ENCODE measurements at regions not wholly inside any gene's neighbourhood (a gene's known extent, or its start where the extent isn't known, plus 50 kb on each side); places are given as distances from the start of the nearest gene placed in this dataset.

DNA sequence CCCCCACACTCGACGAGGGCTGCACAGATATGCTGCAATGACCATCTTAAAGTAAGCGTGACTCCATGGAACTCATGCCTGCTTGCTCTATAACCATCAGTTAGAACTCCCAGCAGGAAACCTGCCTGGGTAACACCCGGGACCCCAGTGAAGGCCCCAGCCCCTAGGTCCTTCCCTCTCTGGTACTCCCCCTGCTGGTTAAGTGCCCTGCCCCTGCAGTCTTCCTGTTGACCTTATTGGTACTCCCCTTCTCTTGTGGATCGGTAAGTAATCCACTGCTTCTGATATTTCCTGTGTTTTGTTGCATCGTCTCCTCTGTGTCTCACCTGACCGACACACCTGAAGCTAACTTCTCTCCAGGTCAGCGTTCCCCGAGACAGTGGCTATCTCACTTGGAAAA, 104.8 kb upstream of the COG2 start:
- TF ChIP-seq, protein P1, sequence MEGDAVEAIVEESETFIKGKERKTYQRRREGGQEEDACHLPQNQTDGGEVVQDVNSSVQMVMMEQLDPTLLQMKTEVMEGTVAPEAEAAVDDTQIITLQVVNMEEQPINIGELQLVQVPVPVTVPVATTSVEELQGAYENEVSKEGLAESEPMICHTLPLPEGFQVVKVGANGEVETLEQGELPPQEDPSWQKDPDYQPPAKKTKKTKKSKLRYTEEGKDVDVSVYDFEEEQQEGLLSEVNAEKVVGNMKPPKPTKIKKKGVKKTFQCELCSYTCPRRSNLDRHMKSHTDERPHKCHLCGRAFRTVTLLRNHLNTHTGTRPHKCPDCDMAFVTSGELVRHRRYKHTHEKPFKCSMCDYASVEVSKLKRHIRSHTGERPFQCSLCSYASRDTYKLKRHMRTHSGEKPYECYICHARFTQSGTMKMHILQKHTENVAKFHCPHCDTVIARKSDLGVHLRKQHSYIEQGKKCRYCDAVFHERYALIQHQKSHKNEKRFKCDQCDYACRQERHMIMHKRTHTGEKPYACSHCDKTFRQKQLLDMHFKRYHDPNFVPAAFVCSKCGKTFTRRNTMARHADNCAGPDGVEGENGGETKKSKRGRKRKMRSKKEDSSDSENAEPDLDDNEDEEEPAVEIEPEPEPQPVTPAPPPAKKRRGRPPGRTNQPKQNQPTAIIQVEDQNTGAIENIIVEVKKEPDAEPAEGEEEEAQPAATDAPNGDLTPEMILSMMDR (IDR thresholded peaks at IDR 0.05; ENCODE audit: low read depth, low read length), result peak; percentile 37
- H3K36me3 ChIP-seq, result no peaks in the 10 kb centered on the region

DNA sequence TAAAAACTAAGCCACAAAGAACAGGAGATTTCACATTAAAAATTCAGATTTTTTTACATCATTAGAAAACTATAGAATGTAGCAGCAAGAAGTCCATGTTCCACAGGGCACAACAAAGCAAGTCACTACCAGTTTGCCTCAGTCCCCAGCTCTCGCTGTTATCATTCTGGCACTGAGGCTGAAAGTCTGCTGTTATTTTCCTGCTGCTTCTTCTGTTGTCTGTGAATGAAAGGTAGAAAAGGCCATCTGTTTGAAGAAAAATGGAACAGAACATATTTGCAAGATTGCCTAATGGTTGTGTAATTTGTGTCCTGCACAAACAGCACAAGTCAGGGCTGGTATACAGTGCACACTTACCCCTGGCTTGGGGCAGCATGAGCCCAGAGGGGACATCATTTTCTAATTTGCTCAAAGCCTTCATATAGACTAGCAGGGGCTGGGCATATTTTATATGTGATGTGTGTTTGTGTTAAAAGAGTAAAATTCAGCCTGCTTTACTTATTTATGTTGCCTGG, 105.6 kb upstream of the COG2 start:
- Histone ChIP-seq H3K4me1 (no peaks in the 10 kb centered on the region), H3K27me3 (no peaks in the 10 kb centered on the region), H3K9me3 (no peaks in the 10 kb centered on the region), H3K4me3 (ENCODE audit: low read depth, low read length) (no peak overlapping the region), H3K36me3 (no peaks in the 10 kb centered on the region)
- DNase-seq, result no peak
- TF ChIP-seq, protein P1 (IDR thresholded peaks at IDR 0.05; ENCODE audit: low read depth, low read length), result no peak

More for the DNA sequence above, 104.8 kb upstream of the COG2 start:
- H3K4me3 ChIP-seq (ENCODE audit: low read depth, low read length), result no peak overlapping the region
- peak; percentile 21 for DNase-seq
- H3K27me3 ChIP-seq, result no peaks in the 10 kb centered on the region
- H3K9me3 ChIP-seq, result no peaks in the 10 kb centered on the region
- no peaks in the 10 kb centered on the region for H3K4me1 ChIP-seq

DNA sequence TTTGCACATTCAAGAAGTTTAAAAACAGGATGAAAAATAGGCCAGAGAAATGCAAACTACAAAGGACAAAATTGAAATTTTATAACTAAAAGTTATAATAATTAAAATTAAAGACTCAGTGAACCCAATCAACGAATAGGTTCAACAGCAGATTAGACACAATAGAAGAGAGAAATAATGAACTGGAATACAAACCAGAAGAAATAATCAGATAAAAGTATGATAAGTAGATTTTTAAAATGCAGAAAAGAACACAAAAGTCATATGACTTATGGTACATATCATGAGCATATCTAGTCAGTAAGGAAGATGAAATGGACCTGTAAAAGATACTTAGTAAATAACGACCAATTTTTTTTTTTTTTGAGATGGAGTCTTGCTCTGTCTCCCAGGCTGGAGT, 108.1 kb upstream of the COG2 start:
- TF ChIP-seq, protein P1 (IDR thresholded peaks at IDR 0.05; ENCODE audit: low read depth, low read length), result no peak
- Histone ChIP-seq H3K36me3 (no peaks in the 10 kb centered on the region), H3K9me3 (no peaks in the 10 kb centered on the region; the same call in 1 of the 2 replicates), H3K4me3 (ENCODE audit: low read depth, low read length) (no peak overlapping the region), H3K27me3 (peaks cover 2% of the 10 kb centered on the region; the same call in 1 of the 2 replicates), H3K4me1 (no peaks in the 10 kb centered on the region)
- DNase-seq, result no peak

DNA sequence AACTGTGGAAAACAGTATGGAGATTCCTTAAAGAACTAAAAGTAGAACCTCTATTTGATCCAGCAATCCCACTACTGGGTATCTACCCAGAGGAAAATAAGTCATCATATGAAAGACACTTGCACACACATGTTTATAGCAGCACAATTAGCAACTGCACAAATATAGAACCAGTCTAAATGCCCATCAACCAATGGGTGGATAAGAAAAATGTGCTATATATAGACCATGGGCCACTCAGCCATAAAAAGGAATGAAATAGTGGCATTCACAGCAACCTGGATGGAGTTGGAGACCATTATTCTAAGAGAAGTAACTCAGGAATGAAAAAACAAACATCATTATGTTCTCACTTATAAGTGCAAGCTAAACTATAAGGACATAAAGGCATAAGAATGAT, 105.0 kb upstream of the PGBD5 start:
- Histone ChIP-seq H3K36me3 (no peaks in the 10 kb centered on the region), H3K4me1 (no peaks in the 10 kb centered on the region), H3K4me3 (ENCODE audit: low read depth, low read length) (no peak overlapping the region), H3K27me3 (peaks cover 6% of the 10 kb centered on the region; the same call in 1 of the 2 replicates), H3K9me3 (no peaks in the 10 kb centered on the region; the same call in 1 of the 2 replicates)
- TF ChIP-seq, protein P1 (IDR thresholded peaks at IDR 0.05; ENCODE audit: low read depth, low read length), result no peak
- DNase-seq, result no peak

DNA sequence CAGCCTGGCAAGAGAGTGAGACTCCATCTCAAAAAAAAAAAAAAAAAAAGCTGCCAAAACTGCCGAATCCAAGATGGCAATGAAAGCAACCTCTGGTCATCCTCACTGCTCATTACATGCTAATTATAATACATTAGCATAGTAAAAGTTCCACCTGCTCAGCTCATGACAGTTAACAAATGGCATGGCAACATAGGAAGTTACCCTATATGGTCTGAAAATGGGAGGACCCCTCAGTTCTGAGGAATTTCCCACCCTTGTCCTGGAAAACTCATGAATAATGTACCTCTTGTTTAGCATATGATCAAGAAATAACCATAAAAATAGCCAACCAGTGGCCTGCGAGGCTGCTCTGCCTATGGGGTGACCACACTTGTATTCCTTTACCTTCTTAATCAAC, 93.1 kb upstream of the PGBD5 start:
- Histone ChIP-seq H3K4me1 (peaks cover 9% of the 10 kb centered on the region), H3K9me3 (no peaks in the 10 kb centered on the region), H3K36me3 (no peaks in the 10 kb centered on the region), H3K4me3 (ENCODE audit: low read depth, low read length) (no peak overlapping the region), H3K27me3 (no peaks in the 10 kb centered on the region)
- TF ChIP-seq, protein P1 (IDR thresholded peaks at IDR 0.05; ENCODE audit: low read depth, low read length), result no peak
- no peak for DNase-seq

DNA sequence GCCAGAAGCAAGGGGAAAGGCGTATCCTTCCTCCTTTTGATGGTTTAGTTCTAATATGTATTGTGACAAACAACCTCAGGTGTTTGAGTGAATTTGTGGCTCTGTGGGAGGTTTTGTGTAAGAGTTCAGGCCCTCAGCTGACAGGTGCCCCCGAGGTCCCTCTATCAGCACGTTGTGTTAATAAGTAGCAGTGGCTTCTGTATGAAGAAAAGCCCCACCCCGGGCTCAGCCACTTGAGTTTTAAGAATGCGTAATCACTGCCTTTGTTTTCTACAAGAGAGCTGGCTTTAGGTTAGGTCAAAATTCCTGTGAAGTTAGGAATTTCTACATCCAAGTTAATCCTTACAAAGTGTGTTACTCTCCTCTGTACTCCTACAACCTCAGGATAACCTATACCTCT, 92.4 kb upstream of the PGBD5 start:
- Histone ChIP-seq H3K4me1 (peaks cover 9% of the 10 kb centered on the region), H3K36me3 (no peaks in the 10 kb centered on the region), H3K4me3 (ENCODE audit: low read depth, low read length) (no peak overlapping the region), H3K9me3 (no peaks in the 10 kb centered on the region), H3K27me3 (no peaks in the 10 kb centered on the region)
- DNase-seq, result no peak
- TF ChIP-seq, protein P1 (IDR thresholded peaks at IDR 0.05; ENCODE audit: low read depth, low read length), result no peak
